ENCODE measurements at regions not wholly inside any gene's neighbourhood (a gene's known extent, or its start where the extent isn't known, plus 50 kb on each side); places are given as distances from the start of the nearest gene placed in this dataset.
"Not testable (repeated sequence)": the region's sequence is repeated elsewhere in the genome, so short reads cannot be mapped to it uniquely, and the experiment has no call there.

DNA sequence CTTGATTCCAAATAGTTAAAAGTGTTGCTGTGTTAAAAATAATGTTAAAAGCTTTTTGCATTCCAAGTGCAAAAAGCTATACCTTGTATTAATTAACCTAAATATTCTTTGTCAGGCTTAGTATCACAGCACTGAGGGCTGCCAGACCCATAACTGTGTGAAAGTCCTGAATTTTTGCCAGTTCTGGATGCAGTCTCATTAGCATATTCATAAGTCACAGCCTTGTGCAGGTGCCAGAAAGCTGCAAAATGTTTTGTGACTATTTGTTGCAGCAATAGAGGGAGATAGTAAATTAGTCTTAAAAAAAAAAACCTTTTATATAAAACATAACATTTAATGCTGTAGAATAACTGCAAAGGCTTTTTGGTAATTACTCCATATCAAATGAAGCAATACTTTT is 56.6 kb downstream of the SLITRK1 start:
- DNase-seq (no peak), ATAC-seq (no peak)
- intact Hi-C loops (cut with DNase I): no loop called here

DNA sequence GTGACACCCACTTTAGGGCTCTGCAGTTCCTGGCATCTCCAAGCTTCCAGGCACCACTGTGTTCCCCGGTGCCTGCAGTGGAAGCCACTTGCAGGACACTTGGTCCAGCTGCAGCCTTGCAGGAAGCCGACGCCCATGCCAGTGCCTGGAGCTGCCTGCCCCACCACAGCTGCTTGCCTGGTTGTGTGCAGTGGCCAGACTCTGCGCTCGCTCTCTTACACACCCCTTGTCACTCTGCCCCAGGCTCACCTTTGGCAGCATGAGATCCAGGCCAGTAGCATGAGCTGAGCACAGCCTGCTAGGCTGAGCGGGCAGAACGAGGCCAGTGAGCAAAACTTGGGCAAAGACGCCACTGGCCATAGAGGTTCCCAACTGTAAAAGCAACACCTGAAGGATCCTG is 57.7 kb downstream of the SLITRK1 start:
- no peak for ATAC-seq
- no peak for DNase-seq
- intact Hi-C loops (cut with DNase I): no loop called here

DNA sequence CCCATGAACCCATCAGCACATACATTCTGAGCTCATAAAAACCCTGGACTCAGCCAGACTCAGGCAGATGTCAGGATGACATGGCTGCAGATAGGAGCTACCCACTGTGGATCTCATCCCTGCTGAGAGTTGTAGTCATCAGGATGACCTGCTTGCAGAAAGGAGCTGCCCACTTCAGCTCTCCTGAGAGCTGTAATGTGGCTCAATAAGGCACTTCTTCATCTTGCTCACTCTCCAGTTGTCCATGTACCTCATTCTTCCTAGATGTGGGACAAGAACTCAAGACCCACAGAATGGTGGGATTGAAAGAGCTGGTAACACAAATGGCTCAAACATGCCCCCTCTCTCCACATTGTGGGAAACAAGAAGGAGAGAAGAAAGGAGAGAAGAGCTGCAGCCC is 58.2 kb downstream of the SLITRK1 start:
- intact Hi-C loops (cut with DNase I): no loop called here
- DNase-seq (no peak), ATAC-seq (no peak)

DNA sequence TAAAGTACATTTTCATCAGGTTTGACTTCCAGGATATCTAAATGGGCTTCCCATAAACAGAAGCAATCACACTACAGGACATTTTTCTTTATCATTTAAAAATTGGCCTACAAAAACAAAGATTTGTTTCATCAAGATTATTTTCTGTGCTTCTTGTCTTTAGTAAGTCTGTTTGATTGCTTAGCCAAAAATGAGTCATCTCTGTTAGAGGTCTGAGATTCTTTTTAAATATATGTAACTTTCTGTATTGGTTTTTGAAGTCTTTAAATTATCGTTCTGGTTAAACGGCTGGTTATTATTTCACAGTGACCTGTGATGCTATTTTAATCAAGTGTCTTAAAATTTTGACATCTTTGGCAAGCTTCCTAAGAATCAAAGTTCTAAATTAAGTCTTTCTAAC is 62.7 kb downstream of the SLITRK1 start:
- intact Hi-C loops (cut with DNase I): no loop called here
- DNase-seq: no peak
- ATAC-seq: no peak

DNA sequence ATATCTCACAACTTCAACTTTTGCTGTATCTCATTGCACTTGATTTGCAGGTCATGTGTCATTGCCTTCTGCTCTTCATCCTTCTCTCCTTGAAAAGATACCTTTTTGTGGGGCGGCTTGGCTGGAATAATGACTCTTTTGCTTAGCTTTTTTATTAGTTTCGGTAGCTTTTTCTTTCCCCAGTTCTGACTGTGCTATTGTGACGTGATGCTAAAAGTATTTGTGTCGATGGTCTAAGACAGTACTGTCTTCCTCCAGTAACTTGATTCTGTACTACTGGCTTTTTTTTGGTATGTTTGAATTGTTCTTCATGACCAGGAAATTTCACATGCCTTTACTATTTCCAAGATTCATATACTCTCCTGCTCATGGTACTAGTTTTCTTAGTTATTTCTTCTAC is 63.1 kb downstream of the SLITRK1 start:
- DNase-seq (no peak), ATAC-seq (no peak)
- intact Hi-C loops (cut with DNase I): no loop called here

GRCh38 chr13:83816081-83816480 is 66.2 kb downstream of the SLITRK1 start:
- DNase-seq (no peak), ATAC-seq (no peak)
- intact Hi-C loops (cut with DNase I): no loop called here

GRCh38 chr13:83815598-83815997 is 66.7 kb downstream of the SLITRK1 start:
- no peak for DNase-seq
- ATAC-seq: no peak
- intact Hi-C loops (cut with DNase I): no loop called here

DNA sequence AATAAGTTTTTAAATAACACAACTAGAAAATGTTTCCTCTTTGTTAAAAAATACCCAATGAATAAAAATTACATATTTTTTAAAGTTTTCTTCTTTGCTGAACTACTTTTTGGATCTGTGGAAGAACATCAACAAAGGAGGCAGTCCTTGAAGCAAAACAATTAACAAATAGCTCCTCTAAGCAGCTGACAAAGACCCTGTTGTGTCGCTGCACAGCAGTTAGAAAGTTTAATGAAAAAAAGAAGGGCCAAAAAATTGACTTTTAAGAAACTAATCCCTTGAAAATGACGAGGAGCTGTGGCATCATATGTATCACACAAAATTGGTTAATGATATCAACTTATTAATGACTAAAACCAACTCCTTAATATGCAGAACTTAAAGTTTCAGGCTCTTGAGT is 72.1 kb downstream of the SLITRK1 start:
- intact Hi-C loops (cut with DNase I): no loop called here
- no peak for DNase-seq
- no peak for ATAC-seq

DNA sequence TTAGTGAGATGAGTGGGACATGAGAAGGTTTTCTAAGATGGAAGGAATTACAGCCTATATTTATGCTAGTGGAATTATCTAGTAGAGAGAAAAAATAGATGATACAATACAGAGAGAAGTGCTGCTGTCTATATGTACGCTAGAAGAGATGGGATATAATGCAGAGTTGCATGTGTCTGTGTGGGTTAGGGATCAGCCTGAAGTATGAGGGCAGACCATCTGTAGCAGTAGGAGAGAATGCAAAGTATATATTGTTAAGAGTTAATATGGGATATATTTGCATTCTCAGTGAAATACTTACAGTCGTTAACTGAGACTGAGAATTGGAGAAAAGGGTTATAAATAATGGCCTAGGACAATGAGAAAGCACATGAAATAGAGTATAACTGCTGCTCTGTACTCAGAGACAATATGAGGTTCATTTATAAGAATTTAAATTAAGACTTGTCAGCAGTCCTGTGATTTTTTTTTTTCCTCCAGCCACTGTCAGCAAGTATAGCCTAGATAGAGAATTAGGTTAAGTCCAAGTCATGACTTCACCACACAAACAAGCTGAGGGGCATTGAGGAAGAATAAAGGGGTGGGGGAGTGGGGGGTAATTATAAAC is 77.8 kb downstream of the SLITRK1 start:
- DNase-seq (no peak), ATAC-seq (no peak)
- intact Hi-C loops (cut with DNase I): no loop called here

DNA sequence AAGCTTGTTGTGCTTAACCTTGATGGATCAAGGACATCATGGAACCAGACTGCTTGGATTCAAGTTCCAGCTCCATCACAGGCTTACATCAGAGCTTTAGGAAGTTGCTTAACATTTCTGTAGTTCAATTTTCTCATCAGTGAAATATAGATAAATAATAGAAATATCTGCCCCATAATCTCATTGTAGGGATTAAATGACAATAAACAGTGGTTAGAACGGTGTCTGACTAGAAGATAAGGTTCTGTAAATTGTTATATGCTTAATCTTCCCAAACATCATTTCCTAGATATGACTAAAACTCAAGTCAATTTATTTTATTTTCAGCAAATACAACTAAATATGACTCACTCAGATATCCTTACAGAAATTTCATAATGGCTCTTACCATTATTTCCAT is 83.5 kb downstream of the SLITRK1 start:
- intact Hi-C loops (cut with DNase I): no loop called here
- DNase-seq: no peak
- no peak for ATAC-seq

DNA sequence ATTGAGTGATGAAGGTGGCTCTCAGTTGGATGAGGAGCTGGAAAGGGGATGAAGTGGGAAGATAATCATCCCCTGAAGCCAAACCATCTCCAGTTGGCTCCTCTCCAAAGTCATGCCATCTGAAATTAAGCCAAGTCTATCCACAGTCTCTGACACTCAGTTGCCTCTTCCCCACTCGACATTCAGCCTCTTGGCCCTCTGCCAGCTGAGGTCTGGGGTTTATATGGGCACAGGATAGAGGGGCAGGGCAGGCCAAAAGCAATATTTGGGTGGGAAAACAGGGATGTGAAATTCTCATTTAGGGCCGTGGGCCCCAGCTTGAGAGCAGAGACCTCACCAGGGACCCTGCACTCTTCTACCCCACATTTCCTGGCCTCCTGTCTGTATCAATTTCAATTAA is 85.9 kb downstream of the SLITRK1 start:
- no peak for DNase-seq
- intact Hi-C loops (cut with DNase I): no loop called here
- no peak for ATAC-seq

DNA sequence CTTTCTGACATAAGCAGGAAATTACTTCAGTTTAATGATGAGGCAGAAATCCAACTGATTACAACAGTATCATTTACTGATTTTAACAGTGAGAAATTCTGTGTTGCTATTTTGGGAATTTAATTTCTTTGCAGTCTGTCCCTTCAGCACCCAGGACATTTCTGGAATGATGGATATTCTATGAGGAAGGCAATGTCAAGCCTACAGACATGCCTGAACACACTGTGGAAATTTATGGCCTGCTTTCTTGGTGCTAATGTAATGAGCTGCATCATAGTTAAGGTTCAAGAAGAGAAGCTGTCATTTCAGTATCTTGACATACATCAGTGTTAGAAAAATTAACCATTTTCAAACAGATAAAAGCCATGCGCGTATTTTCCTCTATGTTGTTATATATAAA is 87.7 kb downstream of the SLITRK1 start:
- no peak for DNase-seq
- intact Hi-C loops (cut with DNase I): no loop called here
- ATAC-seq: no peak

- intact Hi-C loops (cut with DNase I): no loop called here
- ATAC-seq: peak in 1 of 2 donors; percentile 15
- no peak for DNase-seq
Measured at GRCh38 chr13:83780227-83780626, 102.0 kb downstream of the SLITRK1 start.

- no peak for DNase-seq
- no peak for ATAC-seq
- intact Hi-C loops (cut with DNase I): no loop called here
Measured at GRCh38 chr13:83773961-83774360, 108.3 kb downstream of the SLITRK1 start.

GRCh38 chr13:83765796-83766195 is 116.5 kb downstream of the SLITRK1 start:
- intact Hi-C loops (cut with DNase I): no loop called here
- no peak for DNase-seq
- ATAC-seq: no peak

- intact Hi-C loops (cut with DNase I): no loop called here
- ATAC-seq (no peak), DNase-seq (no peak)
Measured at GRCh38 chr13:83761631-83762030, 120.6 kb downstream of the SLITRK1 start.

DNA sequence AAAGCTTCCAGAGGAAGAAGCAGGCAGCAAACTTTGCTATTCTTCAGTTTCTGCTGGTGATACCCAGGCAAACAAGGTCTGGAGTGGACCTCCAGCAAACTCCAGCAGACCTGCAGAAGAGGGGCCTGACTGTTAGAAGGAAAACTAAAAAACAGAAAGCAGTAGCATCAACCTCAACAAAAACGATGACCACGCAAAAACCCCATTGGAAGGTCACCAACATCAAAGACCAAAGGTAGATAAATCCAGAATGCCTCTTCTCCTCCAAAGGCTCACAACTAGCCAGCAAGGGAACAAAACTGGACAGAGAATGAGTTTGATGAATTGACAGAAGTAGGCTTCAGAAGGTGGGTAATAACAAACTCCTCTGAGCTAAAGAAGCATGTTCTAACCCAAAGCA is 127.1 kb downstream of the SLITRK1 start:
- ATAC-seq; DNase-seq; intact Hi-C loops (cut with DNase I): not testable (repeated sequence)

DNA sequence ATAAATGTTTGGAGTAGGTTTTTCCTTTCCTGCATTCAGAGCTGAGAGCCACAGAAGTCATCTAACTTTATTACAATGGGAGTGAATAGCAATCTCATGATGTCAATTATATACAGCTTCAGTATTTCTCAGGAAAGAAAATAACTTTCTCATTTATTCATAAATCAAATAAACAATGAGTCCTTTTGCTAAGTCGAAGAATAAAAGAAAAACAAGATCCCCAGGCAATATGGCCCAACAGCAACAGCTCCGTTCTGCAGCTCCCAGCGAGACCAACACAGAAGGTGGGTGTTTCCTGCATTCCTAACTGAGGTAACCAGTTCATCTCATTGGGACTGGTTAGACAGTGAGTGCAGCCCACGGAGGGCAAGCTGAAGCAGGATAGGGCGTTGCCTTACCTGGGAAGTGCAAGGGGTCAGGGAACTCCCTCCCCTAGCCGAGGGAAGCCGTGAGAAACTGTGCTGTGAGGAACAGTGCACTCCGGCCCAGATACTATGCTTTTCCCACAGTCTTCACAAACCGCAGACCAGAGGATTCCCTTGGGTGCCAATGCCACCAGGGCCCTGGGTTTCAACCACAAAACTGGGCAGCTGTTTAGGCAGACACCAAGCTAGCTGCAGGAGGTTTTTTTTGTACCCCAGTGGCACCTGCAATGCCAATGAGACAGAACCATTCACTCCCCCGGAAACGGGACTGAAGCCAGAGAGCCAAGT is 128.2 kb downstream of the SLITRK1 start:
- DNase-seq (no peak), ATAC-seq (no peak)
- intact Hi-C loops (cut with DNase I): no loop called here

- ATAC-seq: peak in 1 of 2 donors; percentile 47
- intact Hi-C loops (cut with DNase I): no loop called here
- no peak for DNase-seq
Measured at GRCh38 chr13:83752141-83752540, 130.1 kb downstream of the SLITRK1 start.

DNA sequence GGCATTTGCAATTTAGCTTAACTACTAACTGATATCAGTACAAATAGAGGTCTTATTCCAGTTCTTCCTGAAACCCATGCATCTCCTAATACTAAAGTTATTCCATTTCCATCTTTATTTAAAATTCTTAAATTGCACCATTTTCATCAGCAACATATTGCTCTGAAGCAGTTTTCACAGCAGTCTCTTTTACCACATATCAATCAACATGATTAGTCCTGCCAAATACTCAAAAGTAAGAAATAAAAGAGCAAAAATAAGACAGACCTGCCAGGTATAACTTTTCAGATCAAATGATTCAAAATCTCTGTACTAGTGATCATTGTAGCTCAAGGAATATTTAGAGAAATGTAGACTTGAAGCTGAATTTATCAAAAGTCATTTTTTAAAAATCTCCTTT is 141.7 kb downstream of the SLITRK1 start:
- no peak for DNase-seq
- intact Hi-C loops (cut with DNase I): no loop called here
- ATAC-seq: no peak

- DNase-seq: no peak
- ATAC-seq: no peak
- intact Hi-C loops (cut with DNase I): no loop called here
Measured at GRCh38 chr13:83738407-83738806, 143.9 kb downstream of the SLITRK1 start.
